ENCODE measurements at regions not wholly inside any gene's neighbourhood (a gene's known extent, or its start where the extent isn't known, plus 50 kb on each side); places are given as distances from the start of the nearest gene placed in this dataset.
"Not testable (repeated sequence)": the region's sequence is repeated elsewhere in the genome, so short reads cannot be mapped to it uniquely, and the experiment has no call there.

DNA sequence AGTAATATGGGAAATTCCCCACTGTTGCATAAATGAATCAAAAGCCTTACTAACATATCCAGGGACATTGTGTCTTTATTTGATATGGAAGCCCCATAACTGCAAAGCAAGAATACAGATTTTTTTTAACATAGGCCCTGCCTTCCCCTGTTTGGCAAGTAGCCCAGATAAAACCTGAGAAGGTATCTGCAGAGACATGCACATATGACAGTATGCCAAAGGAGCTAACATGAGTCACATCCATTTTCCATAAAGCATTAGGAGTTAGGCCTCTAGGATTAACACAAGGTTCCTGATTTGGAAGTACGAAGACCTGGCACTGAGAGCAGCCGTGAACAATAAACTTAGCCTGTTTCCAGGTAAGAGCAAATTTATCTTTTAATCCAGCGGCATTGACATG lies 1505.9 kb downstream of the UQCRFS1 start:
- not testable (repeated sequence) for DNase-seq

DNA sequence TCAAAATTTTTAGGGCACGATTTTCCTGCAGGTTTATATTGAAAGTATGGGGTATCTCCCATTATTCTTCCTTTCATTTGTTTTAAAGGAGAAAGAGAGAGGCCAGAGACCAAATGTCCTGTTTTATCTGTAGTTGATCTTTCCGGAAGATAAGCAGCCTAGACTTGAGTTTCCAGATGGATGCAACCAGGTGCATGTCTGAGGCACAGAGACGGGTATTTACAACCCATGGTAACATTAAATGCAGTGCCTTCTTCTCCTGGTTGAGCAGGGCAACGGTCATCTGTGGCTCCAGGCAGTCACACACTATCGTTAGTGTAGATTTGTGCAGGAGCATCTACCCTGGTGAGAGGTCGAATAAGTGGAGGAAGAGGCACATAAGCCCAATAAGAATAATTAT lies 1507.1 kb downstream of the UQCRFS1 start:
- DNase-seq, result no peak

GRCh38 chr19:27694361-27695055 lies 1518.4 kb downstream of the UQCRFS1 start:
- no peak for DNase-seq

DNA sequence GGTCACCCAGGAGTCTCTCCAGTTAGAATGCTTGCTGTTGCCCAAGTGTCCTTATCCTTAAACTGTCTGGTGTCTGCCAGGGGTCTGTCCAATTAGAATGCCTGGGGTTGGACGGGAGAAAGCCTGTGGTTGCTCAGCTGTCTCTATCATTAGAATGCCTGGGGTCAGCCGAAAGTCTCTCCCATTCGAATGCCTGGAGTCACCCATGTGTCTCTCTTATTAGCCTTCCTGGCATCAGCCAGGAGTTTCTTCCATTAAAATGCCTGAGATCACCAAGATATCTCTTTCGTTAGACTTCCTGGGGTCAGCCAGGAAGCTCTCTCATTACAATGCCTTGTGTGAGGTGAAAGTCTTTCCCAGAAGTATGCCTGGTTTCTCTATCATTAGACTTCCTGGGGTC lies 1521.0 kb downstream of the UQCRFS1 start:
- DNase-seq, result no peak

GRCh38 chr19:27689734-27690241 lies 1523.2 kb downstream of the UQCRFS1 start:
- no peak for DNase-seq

- no peak for DNase-seq
Measured at GRCh38 chr19:27684293-27684692, 1528.7 kb downstream of the UQCRFS1 start.

DNA sequence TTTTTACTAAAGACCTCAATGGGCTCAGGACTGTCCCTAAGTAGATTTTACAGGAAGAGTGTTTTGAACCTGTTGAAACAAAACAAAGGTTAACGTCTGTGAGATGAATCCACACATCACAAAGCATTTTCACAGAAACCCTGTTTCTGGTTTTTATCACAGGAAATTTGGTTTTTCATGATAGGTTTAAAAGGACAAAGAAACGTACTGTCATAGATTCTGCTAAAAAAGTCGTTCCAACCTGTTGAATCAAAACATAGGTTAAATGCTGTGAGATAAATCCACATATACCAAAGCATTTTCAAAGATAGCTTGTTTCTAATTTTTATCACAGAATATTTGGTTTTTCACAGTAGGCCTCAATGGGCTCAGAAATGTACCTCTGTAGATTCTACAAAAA lies 1531.0 kb downstream of the UQCRFS1 start:
- DNase-seq, result no peak

- DNase-seq, result no peak
Measured at GRCh38 chr19:27679905-27680304, 1533.0 kb downstream of the UQCRFS1 start.

GRCh38 chr19:27679399-27679798 lies 1533.6 kb downstream of the UQCRFS1 start:
- no peak for DNase-seq

DNA sequence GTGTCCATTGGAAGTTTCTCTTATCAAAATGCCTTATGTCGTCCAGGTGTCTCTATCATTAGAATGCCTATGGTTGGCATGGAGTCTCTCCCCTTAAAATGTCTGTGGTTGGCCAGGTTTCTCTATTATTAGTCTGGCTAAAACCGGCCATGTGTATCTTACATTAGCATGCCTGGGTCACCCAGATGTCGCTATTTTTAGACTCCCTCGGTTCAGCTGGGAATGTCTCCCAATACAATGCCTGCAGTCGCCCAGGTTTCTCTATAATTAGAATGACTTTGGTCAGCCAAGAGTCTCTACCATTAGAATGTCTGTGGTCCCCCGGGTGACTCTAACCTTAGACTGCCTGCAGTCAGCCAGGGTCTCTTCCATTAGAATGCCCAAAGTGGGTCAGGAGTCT lies 1536.1 kb downstream of the UQCRFS1 start:
- no peak for DNase-seq

DNA sequence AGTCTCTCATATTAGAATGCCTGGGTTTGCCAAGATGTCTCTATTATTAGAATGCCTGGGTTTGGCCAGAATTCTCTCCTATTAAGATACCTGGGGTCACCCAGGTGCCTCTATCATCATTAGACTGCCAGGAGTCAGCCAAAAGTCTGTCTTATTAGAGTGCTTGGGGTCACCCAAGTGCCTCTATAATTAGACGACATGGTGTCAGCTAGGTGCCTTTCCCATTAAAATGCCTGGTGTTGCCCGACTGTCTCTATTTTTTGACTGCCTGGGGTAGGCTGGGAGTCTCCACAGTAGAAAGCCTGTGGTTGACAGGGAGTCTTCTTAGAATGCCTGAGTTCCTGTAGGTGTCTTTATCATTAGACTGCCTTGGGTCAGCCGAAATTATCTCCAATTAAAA lies 1536.6 kb downstream of the UQCRFS1 start:
- no peak for DNase-seq

DNA sequence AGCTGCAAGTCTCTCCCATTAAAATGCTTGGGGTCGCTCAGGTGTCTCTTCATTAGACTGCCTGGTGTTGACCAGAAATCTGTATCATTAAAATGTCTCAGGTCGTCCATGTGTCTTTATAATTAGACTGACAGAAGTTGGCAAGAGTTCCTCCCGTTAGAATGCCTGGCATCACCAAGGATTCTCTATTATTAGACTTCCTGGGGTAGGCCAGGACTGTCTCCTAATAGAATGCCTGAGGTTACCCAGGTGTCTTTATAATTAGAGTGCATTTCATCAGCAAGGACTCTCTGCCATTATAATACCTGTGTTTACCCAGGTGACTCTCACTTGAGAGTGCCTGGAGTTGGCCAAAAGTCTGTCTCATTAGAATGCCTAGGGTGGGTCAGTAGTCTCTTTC lies 1537.2 kb downstream of the UQCRFS1 start:
- no peak for DNase-seq

DNA sequence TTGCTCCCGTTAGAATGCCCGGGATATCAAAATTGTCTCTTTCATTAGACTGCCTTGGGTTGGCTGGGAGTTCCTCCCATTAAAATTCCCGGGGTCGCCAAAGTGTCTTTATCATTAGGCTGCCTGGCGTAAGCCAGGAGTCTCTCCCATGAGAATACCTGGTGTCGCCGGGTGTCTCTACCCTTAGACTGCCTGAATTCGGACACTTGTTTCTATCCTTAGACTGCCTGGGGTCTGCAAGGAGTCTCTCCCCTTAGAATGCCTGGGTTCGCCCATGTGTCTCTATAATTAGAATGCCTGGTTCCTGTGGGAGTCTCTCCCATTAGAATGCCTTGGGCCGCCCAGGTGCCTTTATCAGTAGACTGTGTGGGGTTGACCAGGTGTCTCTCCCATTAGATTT lies 1538.2 kb downstream of the UQCRFS1 start:
- no peak for DNase-seq

GRCh38 chr19:27673986-27674385 lies 1539.0 kb downstream of the UQCRFS1 start:
- no peak for DNase-seq

DNA sequence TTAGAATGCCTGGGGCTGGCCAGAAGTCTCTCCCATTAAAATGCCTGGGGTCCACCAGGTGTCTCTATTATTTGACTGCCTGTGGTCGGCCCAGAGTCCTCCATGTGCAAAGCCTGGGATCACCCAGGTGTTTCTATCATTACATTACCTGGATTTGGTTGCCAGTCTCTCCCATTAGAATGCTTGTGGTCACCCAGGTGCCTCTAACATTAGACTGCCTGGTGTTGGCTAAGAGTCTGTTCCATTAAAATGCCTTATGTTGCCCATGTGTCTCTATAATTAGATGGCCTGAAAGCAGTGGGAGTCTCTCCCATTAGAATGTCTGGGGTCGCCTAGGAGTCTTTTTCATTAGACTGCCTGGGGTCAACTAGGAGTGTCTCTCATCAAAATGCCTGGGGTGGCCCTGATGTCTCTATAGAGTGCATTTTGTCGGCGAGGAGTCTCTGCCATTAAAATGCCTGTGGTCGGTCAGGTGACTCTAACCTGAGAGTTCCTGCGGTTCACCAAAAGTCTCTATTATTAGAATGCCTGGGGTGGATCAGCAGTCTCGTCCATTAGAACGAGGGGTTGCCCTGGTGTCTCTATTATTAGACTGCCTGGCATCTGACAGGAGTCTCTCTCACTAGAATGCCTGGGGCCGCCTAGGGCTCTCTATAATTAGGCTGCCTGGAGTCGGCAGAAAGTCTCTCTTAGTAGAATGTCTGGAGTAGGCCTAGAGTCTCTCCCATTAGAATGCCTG lies 1540.5 kb downstream of the UQCRFS1 start:
- no peak for DNase-seq

DNA sequence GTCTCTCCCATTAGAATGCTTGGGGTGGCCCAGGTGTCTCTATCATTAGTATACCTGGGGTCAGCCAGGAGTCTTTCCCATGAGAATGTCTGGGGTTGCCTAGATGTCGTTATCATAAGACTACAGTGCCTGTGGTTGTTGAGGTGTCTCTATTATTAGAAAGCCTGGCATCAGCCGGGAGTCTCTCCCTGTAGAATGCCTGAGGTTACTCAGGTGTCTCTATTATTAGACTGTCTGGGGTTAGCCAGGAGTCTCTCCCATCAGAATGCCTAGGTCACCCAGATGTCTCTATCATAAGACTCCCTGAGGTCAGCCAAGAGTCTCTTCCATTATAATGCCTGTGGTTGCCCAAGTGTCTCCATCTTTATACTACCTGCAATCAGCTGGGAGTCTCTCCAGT lies 1541.1 kb downstream of the UQCRFS1 start:
- DNase-seq, result no peak

- no peak for DNase-seq
Measured at GRCh38 chr19:27660428-27660827, 1552.5 kb downstream of the UQCRFS1 start.

DNA sequence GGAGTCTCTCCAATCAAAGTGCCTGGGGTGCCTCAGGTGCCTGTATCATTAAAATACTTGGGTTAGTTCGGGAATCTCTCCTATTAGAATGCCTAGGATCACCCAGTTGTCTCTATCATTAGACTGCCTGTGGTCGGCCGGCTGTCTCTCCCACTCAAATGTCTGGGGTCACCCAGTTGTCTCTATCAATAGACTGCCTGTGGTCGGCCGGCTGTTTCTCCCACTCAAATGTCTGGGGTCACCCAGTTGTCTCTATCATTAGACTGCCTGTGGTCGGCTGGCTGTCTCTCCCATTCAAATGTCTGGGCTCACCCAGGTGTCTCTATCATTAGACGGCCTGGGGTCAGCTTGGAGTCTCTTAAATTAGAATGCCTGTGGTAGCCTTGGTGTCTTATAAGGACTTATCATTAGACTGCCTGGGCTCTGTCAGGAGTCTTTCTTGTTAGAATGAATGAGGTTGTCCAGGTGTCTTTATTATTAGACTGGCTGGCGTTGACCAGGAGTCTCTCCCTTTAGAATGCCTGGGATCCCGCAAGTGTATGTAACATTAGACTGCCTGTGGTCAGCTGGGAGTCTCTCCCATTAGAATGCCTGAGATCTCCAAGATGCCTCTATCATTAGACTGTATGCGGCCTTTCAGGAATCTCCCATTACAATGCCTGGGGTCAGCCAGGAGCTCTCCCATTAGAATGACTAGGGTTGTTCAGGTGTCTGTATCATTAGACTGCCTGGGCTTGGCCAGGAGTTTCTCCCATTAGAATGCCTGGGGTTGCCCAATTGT lies 1555.5 kb downstream of the UQCRFS1 start:
- no peak for DNase-seq

GRCh38 chr19:27654266-27654990 lies 1558.5 kb downstream of the UQCRFS1 start:
- no peak for DNase-seq

DNA sequence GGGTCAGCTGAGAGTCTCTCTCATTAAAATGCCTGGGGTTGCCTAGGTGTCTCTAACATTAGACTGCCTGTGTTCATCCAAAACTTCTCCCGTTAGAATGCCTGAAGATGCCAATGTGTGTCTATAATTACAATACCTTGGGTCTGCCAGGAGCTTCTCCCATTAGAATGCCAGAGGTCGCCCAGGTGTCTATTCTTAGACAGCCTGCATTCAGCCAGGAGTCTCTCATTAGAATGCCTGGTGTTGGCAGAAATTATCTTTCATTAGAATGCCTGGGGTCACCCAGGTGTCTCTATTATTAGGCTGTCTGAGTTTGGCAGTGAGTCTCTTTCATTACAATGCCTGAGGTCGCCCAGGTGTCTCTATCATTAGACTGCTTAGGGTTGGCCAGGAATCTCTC lies 1560.2 kb downstream of the UQCRFS1 start:
- DNase-seq, result no peak

DNA sequence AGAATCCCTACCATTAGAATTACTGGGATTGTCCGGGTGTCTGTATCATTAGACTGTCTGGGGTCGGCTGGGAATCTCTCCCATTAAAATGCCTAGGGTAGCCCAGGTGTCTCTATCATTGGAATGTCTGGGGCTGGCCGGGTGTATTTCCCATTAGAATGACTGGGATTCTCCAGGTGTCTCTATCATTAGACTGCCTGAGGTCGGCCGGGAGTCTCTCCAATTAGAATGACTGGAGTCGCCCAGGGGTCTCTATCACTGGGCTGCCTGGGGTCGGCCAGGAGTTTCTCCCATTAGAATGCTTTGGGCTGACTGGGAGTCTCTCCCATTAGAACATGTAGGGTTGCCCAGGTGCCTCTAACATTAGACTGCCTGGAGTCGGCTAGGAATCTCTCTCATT lies 1560.7 kb downstream of the UQCRFS1 start:
- DNase-seq, result no peak

- DNase-seq, result no peak
Measured at GRCh38 chr19:27647423-27647822, 1565.5 kb downstream of the UQCRFS1 start.

- DNase-seq, result no peak
Measured at GRCh38 chr19:27635401-27635800, 1577.5 kb downstream of the UQCRFS1 start.

Data from T1000 (cell line).